IPS-15b (cell line): ENCODE measurements at regions not wholly inside any gene's neighbourhood (a gene's known extent, or its start where the extent isn't known, plus 50 kb on each side); places are given as distances from the start of the nearest gene placed in this dataset.

Source experiments
- H3K27me3 ChIP-seq: one replicate; pipeline ENCODE4 v1.6.1; 2013; ENCODE audit warnings: low read length; ENCODE audit not compliant: control insufficient read depth, insufficient read depth
- H3K36me3 ChIP-seq: one replicate; pipeline ENCODE4 v1.6.1; 2013; ENCODE audit warnings: low read length; ENCODE audit not compliant: control insufficient read depth, insufficient read depth
- H3K4me1 ChIP-seq: one replicate; pipeline ENCODE4 v1.6.1; 2013; ENCODE audit warnings: mild to moderate bottlenecking, low read length; ENCODE audit not compliant: control insufficient read depth, insufficient read depth
- H3K4me3 ChIP-seq: one replicate; pipeline ENCODE4 v1.5.1; 2013; ENCODE audit warnings: low read depth, low read length
- H3K9ac ChIP-seq: one replicate; pipeline ENCODE4 v1.6.1; 2013; ENCODE audit warnings: low read depth, mild to moderate bottlenecking, low read length
- H3K9me3 ChIP-seq: one replicate; pipeline ENCODE4 v1.6.1; 2013; ENCODE audit warnings: mild to moderate bottlenecking, low read length; ENCODE audit not compliant: control insufficient read depth, insufficient read depth

- H3K36me3 ChIP-seq, result no peaks in the 10 kb centered on the region
- no peak overlapping the region for H3K9ac ChIP-seq
- no peaks in the 10 kb centered on the region for H3K27me3 ChIP-seq
- H3K4me1 ChIP-seq, result no peaks in the 10 kb centered on the region
- H3K4me3 ChIP-seq, result no peak overlapping the region
- H3K9me3 ChIP-seq, result no peaks in the 10 kb centered on the region
These were observed 356.3 kb upstream of the TNRC6C start for GRCh38 chr17:77602062-77602746.

- Histone ChIP-seq H3K36me3 (no peaks in the 10 kb centered on the region), H3K9me3 (no peaks in the 10 kb centered on the region), H3K27me3 (no peaks in the 10 kb centered on the region), H3K9ac (no peak overlapping the region), H3K4me3 (no peak overlapping the region), H3K4me1 (no peaks in the 10 kb centered on the region)
These were observed 355.4 kb upstream of the TNRC6C start for GRCh38 chr17:77602883-77603640.

GRCh38 chr17:77604301-77604972, 354.1 kb upstream of the TNRC6C start:
- Histone ChIP-seq H3K9me3 (no peaks in the 10 kb centered on the region), H3K36me3 (no peaks in the 10 kb centered on the region), H3K4me1 (no peaks in the 10 kb centered on the region), H3K4me3 (no peak overlapping the region), H3K27me3 (no peaks in the 10 kb centered on the region), H3K9ac (no peak overlapping the region)

DNA sequence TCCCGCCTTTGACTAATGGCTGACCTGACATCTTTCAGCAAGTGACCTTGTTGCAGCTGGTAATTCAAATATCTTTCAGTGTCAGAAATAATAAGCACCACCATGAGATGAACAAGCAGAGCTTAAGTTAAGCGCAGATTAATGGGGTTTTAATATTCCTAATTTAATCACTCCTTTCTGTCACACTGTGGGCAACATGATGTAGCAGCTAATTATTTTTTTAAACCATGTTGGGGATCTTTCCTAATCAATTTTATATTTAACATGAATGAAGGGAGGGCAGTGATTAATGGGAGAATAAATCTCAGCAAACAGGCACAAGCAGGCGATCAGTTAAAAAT, 353.6 kb upstream of the TNRC6C start:
- no peaks in the 10 kb centered on the region for H3K9me3 ChIP-seq
- no peaks in the 10 kb centered on the region for H3K4me1 ChIP-seq
- no peaks in the 10 kb centered on the region for H3K27me3 ChIP-seq
- no peak overlapping the region for H3K4me3 ChIP-seq
- H3K36me3 ChIP-seq, result no peaks in the 10 kb centered on the region
- no peak overlapping the region for H3K9ac ChIP-seq

GRCh38 chr17:77606146-77606864, 352.2 kb upstream of the TNRC6C start:
- Histone ChIP-seq H3K27me3 (no peaks in the 10 kb centered on the region), H3K9ac (no peak overlapping the region), H3K9me3 (no peaks in the 10 kb centered on the region), H3K4me1 (no peaks in the 10 kb centered on the region), H3K4me3 (no peak overlapping the region), H3K36me3 (no peaks in the 10 kb centered on the region)

- Histone ChIP-seq H3K27me3 (no peaks in the 10 kb centered on the region), H3K4me3 (no peak overlapping the region), H3K4me1 (no peaks in the 10 kb centered on the region)
These were observed 351.7 kb upstream of the TNRC6C start for GRCh38 chr17:77606865-77607210.

DNA sequence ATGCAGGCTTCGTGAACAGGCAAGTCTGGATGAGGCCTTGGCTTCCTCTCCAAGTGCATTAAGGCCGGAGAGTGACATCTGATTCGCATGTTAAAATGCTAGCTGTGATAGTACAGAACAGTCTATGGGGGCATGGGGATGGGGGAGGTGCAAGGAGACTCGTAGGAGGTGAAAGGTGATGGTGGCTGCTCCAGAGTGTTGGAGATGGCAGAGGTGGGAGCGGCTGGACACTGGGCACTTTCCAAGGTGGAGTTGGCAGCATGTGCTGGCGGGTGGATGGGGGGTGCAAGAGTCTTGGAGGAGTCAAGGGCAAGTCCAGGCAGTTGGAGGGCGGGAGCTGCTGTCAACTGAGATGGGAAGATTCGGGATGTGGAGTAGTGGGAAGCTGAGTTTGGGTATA, 350.9 kb upstream of the TNRC6C start:
- H3K4me3 ChIP-seq, result no peak overlapping the region
- no peak overlapping the region for H3K9ac ChIP-seq
- H3K9me3 ChIP-seq, result no peaks in the 10 kb centered on the region
- H3K4me1 ChIP-seq, result peaks cover 2% of the 10 kb centered on the region
- no peaks in the 10 kb centered on the region for H3K36me3 ChIP-seq
- no peaks in the 10 kb centered on the region for H3K27me3 ChIP-seq

More at GRCh38 chr17:77606865-77607210, 351.7 kb upstream of the TNRC6C start:
- no peaks in the 10 kb centered on the region for H3K36me3 ChIP-seq
- no peaks in the 10 kb centered on the region for H3K9me3 ChIP-seq
- no peak overlapping the region for H3K9ac ChIP-seq

GRCh38 chr17:77608431-77608830, 350.1 kb upstream of the TNRC6C start:
- Histone ChIP-seq H3K27me3 (no peaks in the 10 kb centered on the region), H3K36me3 (no peaks in the 10 kb centered on the region), H3K9me3 (no peaks in the 10 kb centered on the region), H3K4me3 (no peak overlapping the region), H3K4me1 (peaks cover 2% of the 10 kb centered on the region), H3K9ac (no peak overlapping the region)

GRCh38 chr17:77609553-77610517, 348.7 kb upstream of the TNRC6C start:
- Histone ChIP-seq H3K36me3 (no peaks in the 10 kb centered on the region), H3K4me1 (peaks cover 2% of the 10 kb centered on the region), H3K9me3 (no peaks in the 10 kb centered on the region), H3K27me3 (no peaks in the 10 kb centered on the region), H3K4me3 (no peak overlapping the region), H3K9ac (no peak overlapping the region)

GRCh38 chr17:77610518-77610893, 348.0 kb upstream of the TNRC6C start:
- Histone ChIP-seq H3K27me3 (no peaks in the 10 kb centered on the region), H3K36me3 (no peaks in the 10 kb centered on the region), H3K9ac (no peak overlapping the region), H3K9me3 (no peaks in the 10 kb centered on the region), H3K4me1 (peaks cover 2% of the 10 kb centered on the region), H3K4me3 (no peak overlapping the region)

- Histone ChIP-seq H3K9ac (no peak overlapping the region), H3K9me3 (no peaks in the 10 kb centered on the region), H3K27me3 (no peaks in the 10 kb centered on the region), H3K36me3 (no peaks in the 10 kb centered on the region), H3K4me1 (peaks cover 2% of the 10 kb centered on the region), H3K4me3 (no peak overlapping the region)
These were observed 347.5 kb upstream of the TNRC6C start for GRCh38 chr17:77610972-77611521.
